Anterior cingulate cortex (tissue), 58 donors: ENCODE measurements at regions not wholly inside any gene's neighbourhood (a gene's known extent, or its start where the extent isn't known, plus 50 kb on each side); places are given as distances from the start of the nearest gene placed in this dataset.
"Not testable (repeated sequence)": the region's sequence is repeated elsewhere in the genome, so short reads cannot be mapped to it uniquely, and the experiment has no call there.

Source experiments
- DNase-seq, 58 donors: peaks; one replicate each; lab custom pipeline; 2025; lab: John Stamatoyannopoulos, UW

DNA sequence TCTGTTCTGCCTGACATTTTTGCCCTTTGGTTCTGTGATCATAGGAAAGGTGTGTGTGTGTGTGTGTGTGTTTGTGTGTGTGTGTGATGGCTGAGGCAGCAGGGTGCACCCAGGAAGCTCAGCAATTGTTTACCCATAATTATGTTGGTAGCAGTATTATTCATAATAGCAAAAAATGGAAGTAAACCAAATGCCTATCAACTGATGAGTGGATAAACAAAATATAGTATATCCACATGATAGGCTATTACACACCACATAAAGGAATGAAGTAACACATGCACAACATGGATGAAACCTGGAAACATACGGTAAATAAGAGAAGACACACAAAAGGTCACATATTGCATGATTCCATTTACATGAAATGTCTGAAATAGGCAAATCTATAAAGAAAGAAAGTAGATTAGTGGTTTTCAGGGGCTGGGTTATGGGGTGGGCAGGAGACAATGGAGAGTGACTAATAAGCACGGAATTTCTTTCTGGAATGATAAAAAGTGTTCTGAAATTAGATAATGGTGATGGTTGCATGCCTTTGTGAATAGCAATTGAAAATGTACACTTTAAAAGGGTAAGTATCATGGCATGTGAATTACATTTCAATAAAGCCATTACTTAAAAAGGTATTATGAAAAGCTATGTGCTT lies 167.2 kb downstream of the POLR2M start:
- no peak for DNase-seq

DNA sequence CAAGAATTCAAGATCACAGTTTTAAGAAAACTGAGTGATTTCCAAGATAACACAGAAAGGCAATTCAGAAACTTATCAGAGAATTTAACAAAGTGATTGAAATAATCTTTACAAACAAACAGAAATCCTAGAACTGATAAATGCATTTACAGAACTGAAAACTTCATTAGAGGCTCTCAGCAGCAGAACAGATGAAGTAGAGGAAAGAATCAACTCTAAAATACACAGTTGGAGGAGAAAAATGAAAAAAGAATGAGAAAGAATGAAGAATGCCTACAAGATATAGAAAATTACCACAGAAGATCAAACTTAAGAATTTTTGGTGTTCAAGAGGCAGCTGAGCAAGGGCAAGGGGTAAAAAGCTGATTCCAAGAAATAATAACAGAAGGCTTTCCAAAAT lies 168.8 kb downstream of the POLR2M start:
- no peak for DNase-seq

DNA sequence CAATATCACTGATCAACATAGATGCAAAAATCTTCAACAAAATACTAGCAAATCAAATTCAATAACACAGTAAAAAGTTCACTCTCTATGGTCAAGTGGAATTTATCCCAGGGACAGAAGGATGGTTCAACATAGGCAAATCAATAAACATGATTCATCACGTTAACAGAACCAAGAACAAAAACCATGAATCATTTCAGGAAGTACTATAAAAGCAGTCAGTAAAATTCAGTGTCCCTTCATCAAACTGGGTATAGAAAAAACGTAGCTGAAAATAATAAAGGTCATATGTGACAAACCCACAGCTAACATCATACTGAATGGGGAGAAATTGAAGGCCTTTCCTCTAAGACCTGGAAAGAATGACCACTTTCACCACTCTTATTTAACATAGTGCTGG lies 172.1 kb downstream of the POLR2M start:
- DNase-seq, result no peak

DNA sequence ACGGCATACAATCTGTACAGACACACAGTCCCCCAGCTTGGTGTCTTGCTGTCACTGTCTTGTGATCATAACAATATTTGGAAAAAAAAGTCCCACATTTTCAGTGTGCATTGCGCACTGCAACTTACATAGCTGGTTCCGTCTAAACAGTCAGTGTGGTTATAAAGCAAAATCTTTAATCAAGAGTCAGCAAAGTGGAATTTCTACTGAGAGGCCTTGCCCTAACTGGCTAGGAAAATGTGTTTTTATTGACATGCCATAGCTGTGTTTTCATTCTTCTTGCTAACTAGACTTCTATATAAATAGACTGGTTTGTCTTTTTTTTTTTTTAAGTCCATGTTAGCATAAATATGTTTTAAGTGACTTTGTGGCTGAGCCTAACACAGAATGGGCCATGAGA lies 174.8 kb downstream of the POLR2M start:
- DNase-seq, result no peak

DNA sequence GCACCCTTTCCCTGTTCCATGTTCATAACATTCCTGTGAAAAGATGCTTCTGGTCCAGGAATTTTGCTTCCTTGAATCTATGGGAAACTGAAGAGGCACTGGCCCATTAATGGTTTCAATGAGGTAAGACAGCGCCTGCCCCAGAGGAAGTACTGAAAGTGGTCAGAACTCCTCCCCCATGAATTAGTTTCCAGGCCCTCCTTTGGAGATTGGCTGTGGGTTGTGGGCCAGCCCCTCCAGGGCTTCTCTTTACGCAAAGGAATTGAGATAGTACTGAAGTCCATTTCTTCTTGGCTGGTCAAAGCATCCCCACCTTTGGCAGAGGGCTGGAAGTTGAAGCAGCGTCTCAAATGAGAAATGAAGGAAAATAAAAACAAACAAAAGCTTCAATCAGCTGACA lies 175.5 kb downstream of the POLR2M start:
- no peak for DNase-seq

DNA sequence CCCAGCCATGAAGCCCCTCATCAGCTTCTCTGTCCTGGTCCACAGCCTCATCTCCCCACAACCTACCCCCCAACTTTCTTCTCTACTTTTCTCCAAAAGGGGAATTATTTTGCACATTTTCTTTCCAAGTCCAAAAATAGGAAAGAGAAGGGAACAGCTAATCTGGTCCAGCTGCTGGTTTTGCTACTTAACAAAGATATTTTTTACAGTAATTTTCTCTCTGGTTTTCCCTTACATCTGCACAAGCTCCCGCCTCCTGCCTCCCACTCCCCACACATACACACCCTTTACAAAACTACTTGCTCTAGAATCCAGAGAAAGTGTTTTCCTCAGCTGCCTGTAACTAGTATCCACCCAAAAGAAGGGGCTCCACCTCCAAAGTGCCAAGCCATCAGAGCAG lies 177.2 kb downstream of the POLR2M start:
- DNase-seq, result no peak

DNA sequence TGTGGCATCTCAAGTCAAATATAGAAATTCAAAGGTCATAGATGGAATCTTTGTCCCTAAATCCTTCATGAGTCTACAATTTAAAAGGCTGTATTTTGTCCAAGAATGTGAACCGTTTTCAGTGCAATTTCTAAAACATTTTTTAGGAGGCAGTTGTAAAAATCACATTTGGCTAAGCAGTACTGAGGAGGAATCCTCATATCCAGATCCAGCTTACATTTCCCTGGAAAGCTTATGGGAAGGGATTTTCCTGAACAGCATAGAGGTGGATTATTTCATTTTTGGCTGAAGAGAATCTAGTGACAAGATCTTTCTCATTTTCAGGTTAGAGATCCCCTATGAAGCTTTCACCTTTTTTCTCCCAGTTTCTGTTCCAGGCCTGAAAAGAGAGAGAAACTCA lies 178.4 kb downstream of the POLR2M start:
- no peak for DNase-seq

DNA sequence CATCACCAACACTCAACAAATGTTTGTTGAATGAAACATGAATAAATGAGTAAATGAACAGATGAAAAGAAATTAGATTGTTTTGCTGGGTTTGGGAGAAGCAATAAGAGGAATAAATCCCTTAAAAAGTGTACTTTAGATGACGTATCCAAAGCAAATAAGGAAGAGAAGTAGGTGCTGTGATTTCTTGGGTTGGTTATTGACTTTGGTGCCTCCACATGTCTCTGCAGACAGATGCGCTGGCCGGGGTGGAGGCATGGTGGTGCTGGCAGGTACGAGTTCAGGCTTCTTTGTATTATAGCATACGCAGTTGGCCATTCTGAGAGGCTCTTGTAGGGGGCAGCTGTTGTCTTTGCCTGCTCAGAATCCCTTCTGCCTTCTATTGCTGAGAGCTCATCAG lies 178.9 kb downstream of the POLR2M start:
- no peak for DNase-seq

DNA sequence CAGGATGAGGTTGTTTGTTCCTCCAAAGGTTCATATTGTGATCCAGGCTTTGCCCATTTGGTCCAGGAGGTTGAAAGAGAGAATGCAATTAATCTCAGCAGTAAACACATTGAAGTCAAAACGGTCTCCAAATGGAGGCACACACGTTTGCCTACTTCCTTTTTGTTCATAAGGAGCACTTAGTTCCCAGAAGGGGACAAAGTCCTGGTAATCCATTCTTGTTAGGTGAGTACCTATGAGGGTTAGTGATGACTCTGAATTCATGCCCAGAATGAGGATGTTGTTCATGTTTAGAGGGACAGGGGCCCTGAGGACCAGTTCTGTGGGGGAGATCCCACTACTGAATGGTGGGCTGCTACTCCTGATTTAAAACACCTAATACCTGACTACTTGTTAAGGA lies 177.7 kb downstream of the ALDH1A2 start:
- no peak for DNase-seq

DNA sequence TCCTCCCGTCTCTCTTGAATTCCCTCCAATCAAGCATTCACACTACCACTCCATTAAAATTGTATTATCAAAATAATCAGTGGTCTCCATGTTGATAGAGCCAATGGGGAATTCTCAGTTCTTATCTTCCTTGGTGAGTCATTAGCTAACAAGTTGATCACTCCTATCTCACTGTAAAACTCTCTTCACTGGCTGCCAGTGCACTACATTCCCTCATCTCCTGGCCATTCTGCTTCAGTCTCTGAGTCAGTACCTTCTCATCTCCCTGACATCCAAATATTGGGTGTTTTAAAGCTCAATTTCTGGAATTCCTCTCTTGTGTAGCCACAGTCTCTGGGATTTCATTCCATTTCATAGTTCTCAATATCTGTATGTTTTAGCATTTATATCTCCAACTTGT lies 175.2 kb downstream of the ALDH1A2 start:
- no peak for DNase-seq

DNA sequence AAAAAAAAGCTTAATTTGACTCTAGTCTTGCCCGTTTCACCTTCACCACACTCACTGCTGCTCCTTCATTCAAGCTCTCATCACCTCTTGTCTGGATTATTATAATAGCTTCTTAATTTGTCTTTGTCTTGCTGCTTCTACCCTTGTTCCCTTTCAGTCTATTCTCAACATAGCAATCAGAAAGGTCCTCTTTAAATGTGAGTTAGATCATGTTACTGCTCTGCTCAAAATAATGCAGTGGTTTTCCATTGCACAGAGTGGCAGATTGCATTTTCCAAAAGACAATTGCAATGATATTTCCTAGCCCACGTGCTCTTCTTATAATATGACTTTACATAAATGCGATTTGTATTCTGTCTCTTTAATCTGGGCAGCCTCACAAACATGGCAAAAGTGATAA lies 174.6 kb downstream of the ALDH1A2 start:
- no peak for DNase-seq

DNA sequence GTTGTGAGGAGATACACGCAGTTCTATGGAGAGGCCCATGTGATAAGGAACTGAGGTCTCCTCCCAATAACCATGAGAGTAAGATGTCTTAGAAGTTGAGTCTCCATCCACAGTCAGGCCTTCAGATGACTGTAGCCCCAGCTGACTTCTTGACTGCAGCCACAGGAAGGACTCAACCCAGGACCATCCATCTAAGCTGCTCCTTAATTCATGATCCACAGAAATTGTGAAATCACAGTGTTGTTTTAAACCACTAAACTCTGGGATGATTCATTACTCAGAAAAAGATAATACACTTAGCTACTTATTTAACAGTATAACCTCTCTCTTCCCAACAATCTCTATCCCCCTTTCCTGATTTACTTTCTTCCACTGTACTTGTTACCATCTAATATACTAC lies 173.3 kb downstream of the ALDH1A2 start:
- DNase-seq, result no peak

DNA sequence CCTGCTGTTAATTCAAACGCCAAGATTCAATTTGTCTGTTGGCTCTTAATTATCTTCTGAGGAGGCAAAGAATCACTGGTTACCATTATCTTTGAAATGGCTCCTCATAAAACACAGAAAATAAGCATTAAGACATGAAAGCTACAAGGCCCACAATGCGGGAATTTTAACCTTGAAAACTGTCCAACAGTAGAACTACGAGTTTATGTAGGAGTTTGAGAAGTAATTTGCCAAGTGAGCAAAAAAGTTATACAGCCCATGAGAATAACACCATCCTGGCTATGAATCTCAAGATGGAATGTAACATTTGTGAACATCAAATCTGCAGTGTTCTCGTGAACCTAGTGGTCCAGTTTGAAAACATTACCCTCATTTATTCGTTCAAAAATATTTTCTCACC lies 172.5 kb downstream of the ALDH1A2 start:
- no peak for DNase-seq

DNA sequence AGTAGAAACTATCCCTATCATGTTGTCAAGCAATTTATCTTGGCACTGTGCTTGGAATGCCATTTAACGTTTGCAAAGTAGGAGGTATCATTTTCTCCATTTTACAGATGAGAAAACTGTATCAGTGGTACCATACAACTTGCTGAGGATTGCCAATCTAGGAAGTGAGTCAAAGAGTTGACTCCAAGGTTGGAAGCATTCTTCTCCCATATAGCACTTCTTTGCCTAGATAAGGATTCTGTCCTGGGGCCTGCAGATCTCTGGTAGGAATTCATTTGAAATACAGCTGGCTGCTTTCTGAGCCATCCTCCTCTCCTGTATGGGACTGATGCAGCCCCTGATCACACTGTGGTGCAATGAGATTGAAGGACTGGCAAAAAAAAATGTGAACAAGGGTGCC lies 170.2 kb downstream of the ALDH1A2 start:
- no peak for DNase-seq

DNA sequence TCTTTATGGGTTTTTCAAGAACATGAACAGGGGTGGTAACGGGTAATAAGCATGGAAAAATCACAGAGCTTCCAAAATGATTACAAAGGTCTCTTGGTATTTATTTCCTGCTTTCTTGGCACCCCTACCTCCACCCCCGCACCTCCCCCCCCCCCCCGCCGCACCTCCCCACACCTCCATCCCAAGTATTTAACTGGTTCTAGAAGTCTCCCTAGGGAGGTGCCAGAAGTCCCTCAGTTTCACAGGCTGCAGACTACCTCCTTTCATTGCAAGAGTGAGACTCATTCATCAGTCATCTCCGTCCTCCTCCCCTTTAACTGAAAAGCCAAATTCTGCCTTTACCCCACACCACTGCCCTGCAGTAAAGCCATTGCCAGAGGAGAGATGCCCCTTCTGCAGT lies 169.4 kb downstream of the ALDH1A2 start:
- DNase-seq, result no peak

DNA sequence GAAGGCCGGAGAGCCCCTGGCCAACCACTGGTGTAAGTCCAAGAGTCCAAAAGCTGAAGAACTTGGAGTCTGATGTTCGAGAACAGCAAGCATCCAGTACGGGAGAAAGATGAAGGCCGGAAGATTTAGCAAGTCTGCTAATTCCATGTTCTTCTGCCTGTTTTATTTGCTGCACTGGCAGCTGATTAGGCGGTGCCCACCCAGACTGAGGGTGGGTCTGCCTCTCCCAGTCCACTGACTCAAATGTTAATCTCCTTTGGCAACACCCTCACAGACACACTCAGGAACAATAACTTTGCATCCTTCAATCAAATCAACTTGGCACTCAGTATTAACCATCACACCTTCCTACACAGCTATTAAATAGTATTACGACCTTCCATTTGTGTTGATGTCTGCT lies 168.6 kb downstream of the ALDH1A2 start:
- not testable (repeated sequence) for DNase-seq

DNA sequence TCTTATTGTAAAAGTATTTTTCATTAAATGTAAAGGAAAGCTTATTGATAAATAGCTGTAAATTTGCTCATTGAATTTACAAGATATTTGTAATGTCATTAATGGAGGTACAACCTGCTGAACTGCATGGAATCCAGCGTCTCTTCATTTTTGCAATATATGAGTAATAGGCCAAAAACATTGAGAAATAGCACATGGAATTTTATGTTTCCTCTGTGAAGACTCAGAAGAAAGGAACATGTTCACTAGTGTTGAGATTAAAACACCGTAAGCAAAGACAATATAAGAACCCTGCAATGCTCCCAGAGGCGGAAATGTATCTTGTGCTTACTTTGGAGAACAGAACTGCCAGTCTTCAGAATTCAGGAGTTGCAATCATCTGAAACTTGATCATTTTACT lies 167.6 kb downstream of the ALDH1A2 start:
- no peak for DNase-seq

DNA sequence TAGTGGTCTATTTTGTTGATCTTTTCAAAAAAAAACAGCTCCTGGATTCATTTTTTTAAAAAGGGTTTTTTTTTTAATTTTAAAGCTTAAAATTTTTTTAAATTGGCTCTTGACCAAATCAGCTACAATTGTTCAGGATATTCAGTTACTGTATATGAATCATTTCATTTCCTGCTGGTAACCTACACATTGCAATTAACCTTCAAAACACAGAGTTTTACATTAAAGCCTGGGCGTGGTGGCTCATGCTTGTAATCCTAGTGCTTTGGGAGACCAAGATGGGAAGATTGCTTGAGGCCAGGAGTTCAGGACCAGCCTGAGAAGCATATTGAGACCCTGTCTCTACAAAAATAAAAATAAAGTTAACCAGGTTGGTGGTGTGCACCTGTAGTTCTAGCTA lies 163.4 kb downstream of the ALDH1A2 start:
- DNase-seq, result no peak
